ENCODE measurements at regions not wholly inside any gene's neighbourhood (a gene's known extent, or its start where the extent isn't known, plus 50 kb on each side); places are given as distances from the start of the nearest gene placed in this dataset.
A peak's percentile ranks its signal among the peaks of the same experiment; 100 is the strongest.

DNA sequence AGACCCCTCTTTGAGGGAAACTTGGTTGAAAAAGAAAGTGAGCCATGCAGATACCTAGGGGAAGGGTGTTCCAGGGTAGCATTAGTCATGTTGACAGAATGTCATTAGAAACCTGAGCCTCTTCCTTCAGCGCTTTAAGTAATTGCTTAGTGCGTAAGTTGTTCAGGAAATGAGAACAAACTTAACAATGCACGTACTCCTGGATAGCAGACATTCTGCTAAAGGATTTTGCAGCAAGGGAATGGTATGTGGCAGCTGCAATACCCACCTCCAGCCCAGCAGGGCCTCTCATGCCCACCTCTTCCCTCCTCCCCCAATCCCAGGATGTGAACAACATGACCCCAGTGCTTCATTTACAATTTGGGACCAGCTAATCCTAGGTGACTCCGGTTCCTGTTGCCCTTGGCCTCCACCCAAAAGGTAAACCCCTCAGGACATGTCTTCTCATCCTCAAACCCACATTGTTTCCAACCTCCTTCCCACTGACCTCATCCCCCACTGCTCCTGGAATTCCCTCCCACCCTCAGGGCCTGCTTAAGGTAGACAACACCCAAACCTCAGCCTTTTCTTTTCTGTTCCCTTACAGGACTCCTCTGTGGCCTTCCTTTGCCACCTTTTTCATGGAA, 98.0 kb upstream of the BCAR3 start:
- no peak overlapping the region for H3K27ac Mint-ChIP-seq
- ATAC-seq (ENCODE audit: low read depth in 2 of 2) (no peak), DNase-seq (no peak)
- no peaks in the 10 kb centered on the region for H3K4me1 Mint-ChIP-seq
- Histone ChIP-seq H3K36me3 (ENCODE audit: control insufficient read depth, insufficient read depth, low read length) (no peaks in the 10 kb centered on the region), H3K27ac (ENCODE audit: insufficient read depth, low read length, poor library complexity, severe bottlenecking) (no peak overlapping the region), H3K4me3 (ENCODE audit: low read depth, low read length) (no peak overlapping the region), H3K27me3 (ENCODE audit: control insufficient read depth, insufficient read depth, low read length) (peaks cover 3% of the 10 kb centered on the region), H3K9me3 (ENCODE audit: control insufficient read depth in 2 of 2, low read length in 2 of 2) (no peaks in the 10 kb centered on the region), H3K4me1 (ENCODE audit: control insufficient read depth, insufficient read depth, low read length, poor library complexity, severe bottlenecking) (no peaks in the 10 kb centered on the region)
- no peak overlapping the region for H3K4me3 Mint-ChIP-seq
- H3K27me3 Mint-ChIP-seq = peaks cover 15% of the 10 kb centered on the region
- H3K9me3 Mint-ChIP-seq = peaks cover 0 to 4% (median 1%) of the 10 kb centered on the region in 7 donors
- H3K36me3 Mint-ChIP-seq = no peaks in the 10 kb centered on the region

DNA sequence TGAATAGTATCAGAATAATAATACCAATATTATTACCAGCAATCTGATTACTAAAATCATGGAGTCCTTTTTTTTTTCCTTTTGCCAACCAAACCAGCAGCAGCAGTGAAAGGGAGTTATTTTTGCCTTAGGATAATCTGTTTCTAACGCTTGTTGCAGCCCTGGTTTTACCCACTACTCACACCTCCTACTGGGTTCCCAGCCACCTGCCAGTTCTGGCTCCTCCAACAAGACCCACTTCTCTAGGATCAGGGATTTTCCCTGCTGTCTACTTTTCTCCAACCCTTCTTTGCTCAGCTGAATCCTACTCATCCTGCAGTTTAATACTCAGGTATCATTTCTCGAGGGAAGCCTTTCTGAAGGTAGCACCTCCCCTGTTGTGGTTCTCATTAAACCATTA, 96.8 kb upstream of the BCAR3 start:
- no peak overlapping the region for H3K27ac ChIP-seq (ENCODE audit: insufficient read depth, low read length, poor library complexity, severe bottlenecking)
- peaks cover 10% of the 10 kb centered on the region for H3K27me3 Mint-ChIP-seq
- no peaks in the 10 kb centered on the region for H3K9me3 ChIP-seq (ENCODE audit: control insufficient read depth in 2 of 2, low read length in 2 of 2)
- H3K36me3 ChIP-seq (ENCODE audit: control insufficient read depth, insufficient read depth, low read length) = no peaks in the 10 kb centered on the region
- no peaks in the 10 kb centered on the region for H3K4me1 Mint-ChIP-seq
- H3K27ac Mint-ChIP-seq = no peak overlapping the region
- DNase-seq (no peak), ATAC-seq (ENCODE audit: low read depth in 2 of 2) (no peak)
- no peaks in the 10 kb centered on the region for H3K4me1 ChIP-seq (ENCODE audit: control insufficient read depth, insufficient read depth, low read length, poor library complexity, severe bottlenecking)
- H3K4me3 ChIP-seq (ENCODE audit: low read depth, low read length) = no peak overlapping the region
- no peak overlapping the region for H3K4me3 Mint-ChIP-seq
- peaks cover 3% of the 10 kb centered on the region for H3K27me3 ChIP-seq (ENCODE audit: control insufficient read depth, insufficient read depth, low read length)
- no peaks in the 10 kb centered on the region for H3K36me3 Mint-ChIP-seq
- H3K9me3 Mint-ChIP-seq = peaks cover 0 to 4% (median 1%) of the 10 kb centered on the region in 7 donors

DNA sequence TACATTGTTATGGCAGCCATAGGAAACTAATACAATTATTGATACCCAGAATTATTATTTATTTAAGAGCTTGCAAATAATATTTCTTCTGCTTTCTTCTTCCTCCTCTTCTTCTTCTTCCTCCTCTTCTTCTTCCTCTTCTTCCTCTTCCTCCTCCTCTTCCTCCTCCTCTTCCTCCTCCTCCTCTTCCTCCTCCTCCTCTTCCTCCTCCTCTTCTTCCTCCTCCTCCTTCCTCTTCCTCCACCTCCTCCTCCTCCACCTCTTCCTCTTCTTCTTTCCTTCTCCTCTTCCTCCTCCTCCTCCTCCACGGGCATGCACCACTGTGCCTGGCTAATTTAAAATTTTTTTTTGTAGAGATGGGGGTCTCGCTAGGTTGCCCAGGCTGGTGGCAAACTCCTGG, 95.6 kb upstream of the BCAR3 start:
- H3K27ac Mint-ChIP-seq = no peak overlapping the region

DNA sequence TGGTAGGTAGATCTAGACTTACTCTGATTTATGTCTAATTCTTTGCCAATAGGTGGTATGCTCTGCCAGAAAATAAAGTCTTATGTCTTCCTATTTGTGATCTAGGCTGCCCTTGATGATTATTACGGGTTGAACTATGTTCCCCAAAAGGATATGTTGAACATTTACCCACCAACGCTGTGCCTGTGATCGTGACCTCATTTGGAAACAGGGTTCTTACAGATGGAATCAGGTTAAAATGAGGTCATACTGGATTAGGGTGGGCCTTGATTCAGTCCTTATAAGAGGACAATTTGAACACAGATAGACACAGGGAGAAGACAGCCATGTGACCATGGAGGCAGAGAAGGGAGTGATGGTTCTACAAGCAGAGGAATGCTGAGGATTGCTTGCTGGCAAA, 95.1 kb upstream of the BCAR3 start:
- Mint-ChIP-seq H3K36me3 (no peaks in the 10 kb centered on the region), H3K4me3 (no peak overlapping the region), H3K27me3 (peaks cover 10% of the 10 kb centered on the region), H3K27ac (no peak overlapping the region), H3K9me3 (peaks cover 0 to 4% (median 1%) of the 10 kb centered on the region in 7 donors), H3K4me1 (no peaks in the 10 kb centered on the region)
- no peak for DNase-seq
- H3K36me3 ChIP-seq (ENCODE audit: control insufficient read depth, insufficient read depth, low read length) = no peaks in the 10 kb centered on the region
- no peak for ATAC-seq (ENCODE audit: low read depth in 2 of 2)
- H3K9me3 ChIP-seq (ENCODE audit: control insufficient read depth in 2 of 2, low read length in 2 of 2) = no peaks in the 10 kb centered on the region
- H3K27ac ChIP-seq (ENCODE audit: insufficient read depth, low read length, poor library complexity, severe bottlenecking) = no peak overlapping the region
- H3K4me1 ChIP-seq (ENCODE audit: control insufficient read depth, insufficient read depth, low read length, poor library complexity, severe bottlenecking) = no peaks in the 10 kb centered on the region
- no peak overlapping the region for H3K4me3 ChIP-seq (ENCODE audit: low read depth, low read length)
- H3K27me3 ChIP-seq (ENCODE audit: control insufficient read depth, insufficient read depth, low read length) = peaks cover 4% of the 10 kb centered on the region

More for the DNA sequence above, 95.6 kb upstream of the BCAR3 start:
- peaks cover 10% of the 10 kb centered on the region for H3K27me3 Mint-ChIP-seq
- no peak for ATAC-seq (ENCODE audit: low read depth in 2 of 2)
- H3K9me3 Mint-ChIP-seq = peaks cover 0 to 4% (median 1%) of the 10 kb centered on the region in 7 donors
- H3K36me3 Mint-ChIP-seq = no peaks in the 10 kb centered on the region
- Histone ChIP-seq H3K36me3 (ENCODE audit: control insufficient read depth, insufficient read depth, low read length) (no peaks in the 10 kb centered on the region), H3K27me3 (ENCODE audit: control insufficient read depth, insufficient read depth, low read length) (peaks cover 3% of the 10 kb centered on the region), H3K4me1 (ENCODE audit: control insufficient read depth, insufficient read depth, low read length, poor library complexity, severe bottlenecking) (no peaks in the 10 kb centered on the region), H3K9me3 (ENCODE audit: control insufficient read depth in 2 of 2, low read length in 2 of 2) (no peaks in the 10 kb centered on the region), H3K4me3 (ENCODE audit: low read depth, low read length) (no peak overlapping the region), H3K27ac (ENCODE audit: insufficient read depth, low read length, poor library complexity, severe bottlenecking) (no peak overlapping the region)
- DNase-seq = no peak
- H3K4me3 Mint-ChIP-seq = no peak overlapping the region
- no peaks in the 10 kb centered on the region for H3K4me1 Mint-ChIP-seq

DNA sequence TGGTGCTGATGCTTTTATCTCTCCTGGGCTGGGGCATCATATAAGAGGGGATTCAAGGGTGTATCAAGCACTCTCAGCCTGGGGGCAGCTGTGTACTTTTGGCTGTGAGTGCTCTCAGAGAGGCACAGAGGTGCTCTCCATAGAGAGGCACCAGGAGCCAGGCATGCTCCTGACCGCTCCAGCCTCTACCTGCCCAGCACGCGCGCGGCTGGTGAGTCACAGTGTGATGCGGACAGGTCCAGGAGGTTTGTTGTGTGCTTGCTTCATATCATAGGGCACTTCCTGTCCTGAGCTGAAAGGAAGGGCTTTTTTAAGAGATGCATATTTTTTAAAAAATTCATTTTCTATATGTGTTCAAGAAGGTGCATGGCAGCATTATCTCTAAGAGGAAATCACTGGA, 93.6 kb upstream of the BCAR3 start:
- Mint-ChIP-seq H3K9me3 (peaks cover 0 to 5% (median 1%) of the 10 kb centered on the region in 7 donors), H3K4me3 (no peak overlapping the region), H3K4me1 (no peaks in the 10 kb centered on the region), H3K27ac (no peak overlapping the region), H3K27me3 (peaks cover 10% of the 10 kb centered on the region), H3K36me3 (no peaks in the 10 kb centered on the region)
- Histone ChIP-seq H3K4me3 (ENCODE audit: low read depth, low read length) (no peak overlapping the region), H3K27me3 (ENCODE audit: control insufficient read depth, insufficient read depth, low read length) (peaks cover 6% of the 10 kb centered on the region), H3K4me1 (ENCODE audit: control insufficient read depth, insufficient read depth, low read length, poor library complexity, severe bottlenecking) (no peaks in the 10 kb centered on the region), H3K9me3 (ENCODE audit: control insufficient read depth in 2 of 2, low read length in 2 of 2) (no peaks in the 10 kb centered on the region), H3K36me3 (ENCODE audit: control insufficient read depth, insufficient read depth, low read length) (no peaks in the 10 kb centered on the region), H3K27ac (ENCODE audit: insufficient read depth, low read length, poor library complexity, severe bottlenecking) (no peak overlapping the region)
- ATAC-seq (ENCODE audit: low read depth in 2 of 2) = no peak
- DNase-seq = no peak

DNA sequence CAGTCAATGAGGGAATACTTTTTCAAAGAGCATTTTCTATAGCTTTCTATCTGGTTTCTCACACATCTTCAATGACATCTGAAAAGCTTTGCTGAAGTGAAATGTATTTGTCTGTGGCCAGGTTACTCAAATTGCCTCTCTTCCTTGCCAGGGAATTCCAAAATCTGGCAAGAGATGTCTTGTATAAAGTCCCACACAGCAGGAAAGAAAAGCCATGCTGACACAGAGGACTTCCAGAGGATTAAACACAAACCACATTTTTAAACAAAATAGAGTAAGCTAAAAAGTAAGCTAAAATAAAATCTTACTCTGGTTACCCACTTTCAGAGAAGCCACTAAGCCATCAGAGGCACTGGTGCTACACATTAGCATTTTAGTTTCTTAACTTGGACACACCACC, 93.1 kb upstream of the BCAR3 start:
- H3K27ac Mint-ChIP-seq = no peak overlapping the region
- H3K4me1 Mint-ChIP-seq = no peaks in the 10 kb centered on the region
- Histone ChIP-seq H3K36me3 (ENCODE audit: control insufficient read depth, insufficient read depth, low read length) (no peaks in the 10 kb centered on the region), H3K27me3 (ENCODE audit: control insufficient read depth, insufficient read depth, low read length) (peaks cover 6% of the 10 kb centered on the region), H3K4me1 (ENCODE audit: control insufficient read depth, insufficient read depth, low read length, poor library complexity, severe bottlenecking) (no peaks in the 10 kb centered on the region), H3K27ac (ENCODE audit: insufficient read depth, low read length, poor library complexity, severe bottlenecking) (no peak overlapping the region), H3K9me3 (ENCODE audit: control insufficient read depth in 2 of 2, low read length in 2 of 2) (no peaks in the 10 kb centered on the region), H3K4me3 (ENCODE audit: low read depth, low read length) (no peak overlapping the region)
- DNase-seq (no peak), ATAC-seq (ENCODE audit: low read depth in 2 of 2) (no peak)
- H3K4me3 Mint-ChIP-seq = peak overlapping the region in 1 of 4 donors; percentile 17
- peaks cover 0 to 4% (median 0%) of the 10 kb centered on the region in 7 donors for H3K9me3 Mint-ChIP-seq
- no peaks in the 10 kb centered on the region for H3K36me3 Mint-ChIP-seq
- peaks cover 10% of the 10 kb centered on the region for H3K27me3 Mint-ChIP-seq

DNA sequence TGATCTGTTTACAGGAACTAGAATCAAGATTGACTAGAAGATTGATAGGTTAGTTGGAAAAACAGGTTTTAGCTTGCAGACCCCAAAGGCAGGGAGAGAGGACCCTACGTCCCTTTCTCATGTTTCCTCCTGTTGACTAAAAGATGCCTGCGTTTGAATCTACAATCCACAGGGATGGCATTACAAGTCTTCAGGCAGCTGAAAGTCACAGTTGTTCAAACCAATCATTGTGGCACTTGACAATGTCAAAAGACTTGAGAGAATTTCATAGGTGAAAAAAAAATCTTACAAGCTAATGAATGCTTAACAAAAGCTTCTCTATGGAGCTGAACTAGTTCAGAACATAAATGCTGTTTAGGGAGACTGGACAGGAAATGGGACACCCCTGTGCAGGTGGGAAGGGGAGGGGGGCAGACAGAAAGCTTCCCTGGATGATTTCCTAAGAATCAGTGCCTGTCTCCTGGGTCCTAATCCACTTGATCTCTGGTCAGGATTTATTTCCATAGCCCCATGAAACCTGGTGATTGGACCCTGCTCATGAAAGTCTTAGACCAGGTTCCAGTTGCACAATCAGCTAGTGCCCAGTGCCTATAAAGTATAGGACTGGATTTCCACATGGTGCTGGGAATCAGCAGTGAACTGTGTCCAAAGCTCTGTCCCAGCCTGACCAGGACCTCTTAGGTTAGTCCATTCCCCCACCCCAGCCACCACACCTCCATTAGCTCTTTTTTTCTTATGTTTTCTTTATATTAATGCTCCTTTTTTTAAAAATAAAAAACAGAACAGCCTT, 91.6 kb upstream of the BCAR3 start:
- no peak overlapping the region for H3K4me3 Mint-ChIP-seq
- no peaks in the 10 kb centered on the region for H3K9me3 ChIP-seq (ENCODE audit: control insufficient read depth in 2 of 2, low read length in 2 of 2)
- ATAC-seq (ENCODE audit: low read depth in 2 of 2) = no peak
- H3K4me1 Mint-ChIP-seq = no peaks in the 10 kb centered on the region
- no peak overlapping the region for H3K4me3 ChIP-seq (ENCODE audit: low read depth, low read length)
- H3K4me1 ChIP-seq (ENCODE audit: control insufficient read depth, insufficient read depth, low read length, poor library complexity, severe bottlenecking) = no peaks in the 10 kb centered on the region
- H3K27me3 Mint-ChIP-seq = peaks cover 15% of the 10 kb centered on the region
- peak overlapping the region in 1 of 3 donors; percentile 5 for H3K27ac Mint-ChIP-seq
- no peaks in the 10 kb centered on the region for H3K36me3 ChIP-seq (ENCODE audit: control insufficient read depth, insufficient read depth, low read length)
- no peak for DNase-seq
- H3K36me3 Mint-ChIP-seq = no peaks in the 10 kb centered on the region
- peaks cover 6% of the 10 kb centered on the region for H3K27me3 ChIP-seq (ENCODE audit: control insufficient read depth, insufficient read depth, low read length)
- H3K27ac ChIP-seq (ENCODE audit: insufficient read depth, low read length, poor library complexity, severe bottlenecking) = no peak overlapping the region
- peaks cover 0 to 4% (median 0%) of the 10 kb centered on the region in 7 donors for H3K9me3 Mint-ChIP-seq

DNA sequence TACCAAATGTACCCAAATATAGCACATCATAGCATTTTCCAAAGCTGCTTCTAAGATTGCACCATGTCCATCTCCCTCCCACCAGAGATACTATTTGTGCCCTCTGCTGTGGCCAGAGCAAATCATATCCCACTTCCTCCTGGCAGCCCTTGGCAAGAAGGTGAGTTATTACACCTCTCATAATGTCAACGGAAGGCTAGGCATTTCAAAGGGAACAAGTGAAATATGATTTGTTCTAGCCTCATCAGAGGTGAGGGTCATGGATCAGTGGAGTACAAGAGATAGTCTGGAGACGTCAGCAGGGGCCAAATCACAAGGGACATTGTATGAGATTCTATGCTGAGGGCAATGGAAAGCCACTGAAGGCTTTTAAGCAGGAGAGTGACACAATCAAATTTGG, 90.2 kb upstream of the BCAR3 start:
- Mint-ChIP-seq H3K4me1 (peaks cover 0 to 5% (median under 1%) of the 10 kb centered on the region in 4 donors), H3K27me3 (peaks cover 11% of the 10 kb centered on the region), H3K9me3 (peaks cover 0 to 4% (median 0%) of the 10 kb centered on the region in 7 donors), H3K36me3 (no peaks in the 10 kb centered on the region), H3K4me3 (no peak overlapping the region), H3K27ac (no peak overlapping the region)
- Histone ChIP-seq H3K27ac (ENCODE audit: insufficient read depth, low read length, poor library complexity, severe bottlenecking) (no peak overlapping the region), H3K4me1 (ENCODE audit: control insufficient read depth, insufficient read depth, low read length, poor library complexity, severe bottlenecking) (no peaks in the 10 kb centered on the region), H3K9me3 (ENCODE audit: control insufficient read depth in 2 of 2, low read length in 2 of 2) (no peaks in the 10 kb centered on the region), H3K36me3 (ENCODE audit: control insufficient read depth, insufficient read depth, low read length) (no peaks in the 10 kb centered on the region), H3K27me3 (ENCODE audit: control insufficient read depth, insufficient read depth, low read length) (peaks cover 6% of the 10 kb centered on the region), H3K4me3 (ENCODE audit: low read depth, low read length) (no peak overlapping the region)
- ATAC-seq (ENCODE audit: low read depth in 2 of 2) = no peak
- no peak for DNase-seq
